GM19240 (cell line): ENCODE measurements at regions not wholly inside any gene's neighbourhood (a gene's known extent, or its start where the extent isn't known, plus 50 kb on each side); places are given as distances from the start of the nearest gene placed in this dataset.
"Not testable (repeated sequence)": the region's sequence is repeated elsewhere in the genome, so short reads cannot be mapped to it uniquely, and the experiment has no call there.

Source experiments
- DNase-seq: peaks from one replicate; pipeline ENCODE4 v3.0.0; 2011; ENCODE audit warnings: low spot score; ENCODE audit not compliant: insufficient read length

DNA sequence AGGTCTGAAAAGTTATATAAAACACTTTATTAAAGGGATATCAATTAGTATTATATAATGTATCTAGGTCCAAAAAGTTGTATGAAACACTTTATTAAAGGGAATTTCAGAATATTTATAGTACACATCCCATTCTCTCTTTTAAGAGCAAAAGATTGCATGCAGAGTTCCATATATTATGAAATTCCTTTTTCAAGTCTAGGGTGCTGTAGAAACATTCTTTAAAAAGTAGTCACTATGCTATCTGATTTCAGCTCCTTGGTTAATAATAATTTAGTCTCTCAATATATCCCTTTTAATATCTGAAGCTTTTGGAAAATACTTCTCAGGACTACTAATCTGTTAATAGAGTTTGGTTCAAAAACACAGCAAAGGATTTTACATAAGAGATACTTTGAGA lies 1496.1 kb upstream of the C9orf72 start:
- no peak for DNase-seq

GRCh38 chr9:29078063-29078666 lies 1504.9 kb upstream of the C9orf72 start:
- no peak for DNase-seq

- DNase-seq = no peak
These were observed 1527.5 kb upstream of the C9orf72 start for GRCh38 chr9:29100762-29101161.

DNA sequence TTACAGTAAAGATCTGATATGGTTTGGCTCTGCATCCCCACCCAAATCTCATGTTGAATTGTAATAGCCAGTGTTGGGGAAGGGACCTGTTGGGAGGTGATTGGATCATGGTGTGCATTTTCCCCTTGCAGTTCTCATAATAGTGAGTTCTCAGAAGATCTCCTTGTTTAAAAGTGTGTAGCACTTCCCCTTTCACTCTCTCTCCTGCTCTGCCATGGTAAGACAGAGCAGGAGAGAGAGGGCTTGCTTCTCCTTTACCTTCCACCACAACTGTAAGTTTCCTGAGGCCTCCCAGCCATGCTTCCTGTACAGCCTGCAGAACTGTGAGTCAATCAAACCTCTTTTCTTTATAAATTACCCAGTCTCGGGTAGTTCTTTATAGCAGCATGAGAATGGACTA lies 1530.9 kb upstream of the C9orf72 start:
- not testable (repeated sequence) for DNase-seq

DNA sequence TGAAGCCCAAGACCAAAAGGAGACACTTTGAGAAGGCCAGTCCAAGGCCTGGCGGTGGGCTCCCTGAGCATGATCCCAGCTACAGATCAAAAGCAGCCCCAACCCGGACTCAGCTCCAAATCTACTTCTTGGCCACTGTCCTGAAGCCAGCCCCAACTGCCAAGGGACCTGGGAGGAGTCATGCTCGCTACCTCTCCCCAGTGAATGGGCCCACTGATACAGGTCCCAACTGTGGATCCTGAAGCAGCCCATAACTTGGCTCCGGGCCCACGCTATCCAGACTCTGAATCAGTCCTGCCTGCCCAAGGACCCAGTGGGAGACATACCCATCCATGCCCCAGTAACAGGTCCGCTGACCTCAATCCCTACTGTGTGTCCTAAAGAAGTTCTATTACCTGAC lies 1545.3 kb upstream of the C9orf72 start:
- DNase-seq = no peak

DNA sequence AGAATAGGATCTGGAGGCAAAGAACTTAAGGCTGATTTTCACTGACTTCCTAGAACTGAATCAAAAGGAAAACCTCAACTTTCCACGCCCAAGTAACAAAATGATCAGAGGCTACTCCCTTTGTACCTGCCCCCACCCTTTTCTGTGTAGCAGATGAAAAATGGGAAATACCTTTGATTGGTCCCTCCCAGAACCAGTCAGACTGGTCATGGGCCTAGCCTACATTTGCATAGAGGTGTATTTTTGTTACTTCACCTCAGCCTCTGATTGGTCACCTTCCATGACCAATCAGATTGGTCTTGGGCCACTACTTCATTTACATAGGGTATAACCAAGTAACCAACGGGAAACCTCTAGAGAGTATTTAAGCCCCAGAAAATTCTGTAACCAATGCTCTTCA lies 1553.5 kb upstream of the C9orf72 start:
- DNase-seq = no peak

- no peak for DNase-seq
These were observed 1556.5 kb upstream of the C9orf72 start for GRCh38 chr9:29129763-29130162.

- DNase-seq = no peak
These were observed 1571.2 kb upstream of the C9orf72 start for GRCh38 chr9:29144476-29144875.

DNA sequence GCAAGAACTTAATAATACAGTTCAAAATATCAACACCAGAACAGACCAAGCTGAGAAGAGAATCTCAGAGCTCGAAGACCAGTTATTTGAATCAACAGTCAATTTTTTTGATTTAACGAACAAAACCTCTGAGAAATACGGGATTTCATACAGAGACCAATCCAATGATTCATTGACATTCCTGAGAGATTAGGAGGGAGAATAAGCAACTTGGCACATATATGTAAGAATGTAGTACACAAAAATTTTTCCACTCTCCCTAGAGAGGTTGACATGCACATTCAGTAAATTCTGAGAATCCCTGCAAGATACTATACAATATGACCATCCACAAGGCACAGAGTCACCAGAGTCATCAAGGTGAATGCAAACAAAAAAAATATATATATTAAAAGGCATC lies 1577.3 kb upstream of the C9orf72 start:
- DNase-seq = no peak

- DNase-seq = no peak
These were observed 1587.6 kb upstream of the C9orf72 start for GRCh38 chr9:29160763-29161353.

- no peak for DNase-seq
These were observed 1600.9 kb upstream of the C9orf72 start for GRCh38 chr9:29174136-29174535.

DNA sequence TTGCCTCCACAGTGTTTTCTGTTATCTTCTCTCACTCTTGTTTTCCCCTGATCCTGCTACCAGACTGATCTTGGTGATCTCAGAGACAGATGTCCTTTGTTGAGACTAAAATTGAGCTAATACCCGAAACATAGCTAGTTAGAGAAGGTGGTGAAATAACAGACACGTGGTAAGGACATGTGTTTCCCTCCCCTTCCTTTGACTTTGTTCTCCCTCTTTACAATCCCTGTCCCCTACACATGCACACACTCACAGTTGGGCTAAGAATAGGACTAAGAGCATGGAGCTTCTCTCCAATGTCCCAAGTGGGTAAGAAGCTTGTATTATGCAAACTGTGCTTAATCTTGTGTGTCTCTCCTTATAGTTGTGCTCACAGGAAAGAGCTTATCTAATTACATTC lies 1603.0 kb upstream of the C9orf72 start:
- DNase-seq = no peak

DNA sequence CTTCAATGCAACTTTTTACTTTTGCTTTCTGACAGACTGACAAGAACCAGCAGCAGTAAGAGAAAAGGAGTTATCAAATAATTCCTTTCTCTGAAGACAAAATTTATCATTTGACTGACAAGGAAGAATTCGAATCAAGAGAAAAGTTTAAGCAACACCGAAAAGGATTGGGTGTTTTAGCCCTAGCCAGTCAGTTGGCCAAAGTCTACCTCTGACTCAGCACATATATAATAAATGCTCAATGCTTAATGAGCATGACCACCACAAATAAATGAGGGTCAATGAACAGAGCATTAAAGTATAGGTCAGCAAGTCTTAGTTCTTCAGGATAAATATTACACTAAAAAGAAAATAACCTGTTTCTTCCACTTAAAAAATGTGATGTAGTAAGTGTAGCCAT lies 1603.5 kb upstream of the C9orf72 start:
- DNase-seq = no peak

DNA sequence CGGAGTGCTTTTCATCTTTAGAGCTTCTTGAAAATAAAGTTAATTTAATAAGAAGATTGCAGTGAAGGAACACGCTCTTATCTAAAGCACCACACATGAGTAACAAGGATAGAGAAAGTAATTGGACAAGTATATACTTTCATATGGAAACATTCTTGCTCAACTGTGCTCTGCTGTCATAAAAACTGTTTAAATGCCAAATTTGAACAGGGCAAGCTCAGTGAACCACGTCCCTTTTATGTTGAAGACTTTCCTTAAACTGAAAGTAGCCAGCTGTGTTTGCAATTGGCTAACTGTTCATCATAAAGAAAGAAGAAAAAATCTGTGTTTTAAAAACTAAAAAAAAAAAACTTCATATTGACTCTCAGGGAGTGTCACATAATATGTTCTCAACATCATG lies 1610.7 kb upstream of the C9orf72 start:
- DNase-seq = no peak

GRCh38 chr9:29188771-29189170 lies 1615.5 kb upstream of the C9orf72 start:
- DNase-seq = not testable (repeated sequence)

DNA sequence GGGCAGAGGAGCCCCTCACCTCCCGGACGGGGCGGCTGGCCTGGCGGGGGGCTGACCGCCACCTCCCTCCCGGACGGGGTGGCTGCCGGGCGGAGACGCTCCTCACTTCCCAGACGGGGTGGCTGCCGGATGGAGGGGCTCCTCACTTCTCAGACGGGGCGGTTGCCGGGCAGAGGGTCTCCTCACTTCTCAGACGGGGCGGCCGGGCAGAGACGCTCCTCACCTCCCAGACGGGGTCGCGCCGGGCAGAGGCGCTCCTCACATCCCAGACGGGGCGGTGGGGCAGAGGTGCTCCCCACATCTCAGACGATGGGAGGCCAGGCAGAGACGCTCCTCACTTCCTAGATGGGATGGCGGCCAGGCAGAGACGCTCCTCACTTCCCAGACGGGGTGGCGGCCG lies 1615.9 kb upstream of the C9orf72 start:
- DNase-seq = not testable (repeated sequence)

- no peak for DNase-seq
These were observed 1625.6 kb upstream of the C9orf72 start for GRCh38 chr9:29198861-29199260.

GRCh38 chr9:29199975-29200374 lies 1626.7 kb upstream of the C9orf72 start:
- DNase-seq = no peak

- no peak for DNase-seq
These were observed 1627.4 kb upstream of the C9orf72 start for GRCh38 chr9:29200650-29201049.

GRCh38 chr9:29203244-29203930 lies 1630.1 kb upstream of the C9orf72 start:
- DNase-seq = no peak

DNA sequence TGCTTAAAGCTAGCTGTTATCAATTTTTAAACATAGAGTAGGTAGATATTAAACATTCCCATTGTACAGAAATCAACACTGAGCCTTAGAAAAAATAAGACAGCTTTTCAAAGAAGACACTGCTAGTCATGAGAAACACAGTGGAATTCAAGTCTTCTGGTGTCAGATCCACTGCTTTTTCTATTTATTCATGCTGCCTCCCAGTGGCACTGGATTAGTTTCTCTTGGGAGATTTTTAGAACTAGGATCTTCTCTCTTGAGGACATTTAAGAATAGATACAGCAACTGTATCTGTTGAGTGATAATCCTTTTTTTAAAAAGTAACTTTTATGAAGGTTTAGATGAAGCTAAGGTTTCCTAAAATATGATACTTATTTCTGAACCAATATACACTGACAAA lies 1635.4 kb upstream of the C9orf72 start:
- DNase-seq = no peak

DNA sequence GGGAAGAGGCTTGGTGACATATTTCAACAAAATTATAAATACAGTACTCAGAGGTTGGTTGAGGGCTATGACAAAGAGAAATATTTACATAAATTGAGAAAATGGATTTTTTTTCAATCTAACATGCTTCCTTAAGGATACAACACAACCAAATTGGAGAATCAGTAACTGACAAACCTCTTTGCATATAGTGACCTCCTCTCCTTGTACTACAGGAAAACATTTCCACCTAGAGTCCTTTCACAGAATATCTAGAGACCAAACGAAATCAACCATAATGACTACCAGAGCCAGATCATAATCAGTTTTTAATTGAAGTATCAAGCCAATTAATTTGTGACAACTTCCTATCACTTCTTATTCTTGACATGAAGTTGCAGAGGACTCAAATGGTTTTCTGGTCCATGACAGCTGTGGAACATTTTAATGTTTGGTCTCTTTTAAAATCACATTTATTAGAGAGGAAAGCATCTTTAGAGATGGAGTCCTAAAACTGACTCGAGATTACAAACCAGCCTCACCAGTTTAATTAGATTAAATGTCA lies 1636.5 kb upstream of the C9orf72 start:
- DNase-seq = no peak
